ENCODE measurements at regions not wholly inside any gene's neighbourhood (a gene's known extent, or its start where the extent isn't known, plus 50 kb on each side); places are given as distances from the start of the nearest gene placed in this dataset.

GRCh38 chr1:182213163-182213562 lies 151.7 kb upstream of the ZNF648 start:
- Mint-ChIP-seq H3K27me3 (ENCODE audit: unreplicated experiment) (no peaks in the 10 kb centered on the region), H3K4me1 (ENCODE audit: low read depth, unreplicated experiment) (peaks cover 9% of the 10 kb centered on the region), H3K27ac (ENCODE audit: unreplicated experiment) (no peak overlapping the region), H3K36me3 (ENCODE audit: unreplicated experiment) (no peaks in the 10 kb centered on the region), H3K4me3 (ENCODE audit: unreplicated experiment) (no peak overlapping the region), H3K9me3 (ENCODE audit: unreplicated experiment) (no peaks in the 10 kb centered on the region)
- TF ChIP-seq CTCF (IDR thresholded peaks at IDR 0.05; ENCODE audit: partially characterized antibody, unreplicated experiment) = no peak
- DNase-seq = no peak

DNA sequence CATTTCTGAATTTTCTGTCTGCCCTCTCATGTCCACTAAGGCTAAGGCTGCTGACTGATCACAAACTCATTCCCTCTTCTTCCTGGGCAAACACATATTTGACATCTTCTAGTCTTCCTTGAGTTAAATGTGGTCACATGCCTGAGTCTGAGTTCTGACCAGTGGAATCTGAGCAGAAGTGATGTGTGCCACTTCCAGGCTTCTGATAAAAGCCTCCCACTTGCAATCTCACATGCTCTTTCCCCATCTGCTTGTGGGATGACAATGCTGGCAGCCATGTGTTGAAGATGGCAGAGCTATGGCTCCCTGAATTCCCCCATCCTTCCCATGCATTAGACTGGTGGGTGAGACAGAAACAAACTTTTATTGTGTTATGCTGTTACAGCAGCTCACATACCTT lies 149.9 kb upstream of the ZNF648 start:
- peaks cover 9% of the 10 kb centered on the region for H3K4me1 Mint-ChIP-seq (ENCODE audit: low read depth, unreplicated experiment)
- no peak for DNase-seq
- no peak overlapping the region for H3K27ac Mint-ChIP-seq (ENCODE audit: unreplicated experiment)
- H3K4me3 Mint-ChIP-seq (ENCODE audit: unreplicated experiment) = no peak overlapping the region
- no peaks in the 10 kb centered on the region for H3K9me3 Mint-ChIP-seq (ENCODE audit: unreplicated experiment)
- no peak for TF ChIP-seq CTCF (IDR thresholded peaks at IDR 0.05; ENCODE audit: partially characterized antibody, unreplicated experiment)
- no peaks in the 10 kb centered on the region for H3K36me3 Mint-ChIP-seq (ENCODE audit: unreplicated experiment)
- no peaks in the 10 kb centered on the region for H3K27me3 Mint-ChIP-seq (ENCODE audit: unreplicated experiment)

GRCh38 chr1:182210417-182210816 lies 148.9 kb upstream of the ZNF648 start:
- Mint-ChIP-seq H3K27ac (ENCODE audit: unreplicated experiment) (no peak overlapping the region), H3K4me1 (ENCODE audit: low read depth, unreplicated experiment) (peaks cover 9% of the 10 kb centered on the region), H3K36me3 (ENCODE audit: unreplicated experiment) (no peaks in the 10 kb centered on the region), H3K9me3 (ENCODE audit: unreplicated experiment) (no peaks in the 10 kb centered on the region), H3K27me3 (ENCODE audit: unreplicated experiment) (no peaks in the 10 kb centered on the region), H3K4me3 (ENCODE audit: unreplicated experiment) (no peak overlapping the region)
- no peak for DNase-seq
- TF ChIP-seq CTCF (IDR thresholded peaks at IDR 0.05; ENCODE audit: partially characterized antibody, unreplicated experiment) = no peak

- Mint-ChIP-seq H3K4me3 (ENCODE audit: unreplicated experiment) (no peak overlapping the region), H3K27ac (ENCODE audit: unreplicated experiment) (no peak overlapping the region)
Measured at GRCh38 chr1:182207300-182207699, 145.8 kb upstream of the ZNF648 start.

More at GRCh38 chr1:182207300-182207699, 145.8 kb upstream of the ZNF648 start:
- no peak for DNase-seq
- Mint-ChIP-seq H3K36me3 (ENCODE audit: unreplicated experiment) (no peaks in the 10 kb centered on the region), H3K4me1 (ENCODE audit: low read depth, unreplicated experiment) (peaks cover 9% of the 10 kb centered on the region), H3K27me3 (ENCODE audit: unreplicated experiment) (no peaks in the 10 kb centered on the region), H3K9me3 (ENCODE audit: unreplicated experiment) (no peaks in the 10 kb centered on the region)
- TF ChIP-seq CTCF (IDR thresholded peaks at IDR 0.05; ENCODE audit: partially characterized antibody, unreplicated experiment) = no peak

All from glutamatergic neuron (in vitro differentiated cells).